Spleen (tissue), 11 donors: ENCODE measurements at regions not wholly inside any gene's neighbourhood (a gene's known extent, or its start where the extent isn't known, plus 50 kb on each side); places are given as distances from the start of the nearest gene placed in this dataset.

Experiments
- DNase-seq: peaks from one replicate; pipeline ENCODE4 v3.0.0-alpha.2; 2020
- H3K27ac ChIP-seq, 8 donors: fragments of 200-600 bp; sonication (generic) in 7 of 8; 1 replicate in 4 of 8; 2 replicates in 4 of 8; pipeline versions ENCODE4 v1.5.0 to v1.8.0; 2016 to 2021; ENCODE audit warnings: inconsistent platforms in 4 of 8, mild to moderate bottlenecking in 4 of 8, moderate library complexity in 1 of 8
- H3K27me3 ChIP-seq, 7 donors: fragments of 200-600 bp; sonication (generic) in 6 of 7; replicated peaks in 1 of 7; 1 replicate in 4 of 7; 2 replicates in 3 of 7; pipeline versions ENCODE4 v1.5.0 to v1.8.0; 2016 to 2021; ENCODE audit warnings: inconsistent platforms in 3 of 7, mild to moderate bottlenecking in 1 of 7
- H3K36me3 ChIP-seq, 6 donors: fragments of 200-600 bp; sonication (generic) in 5 of 6; 1 replicate in 4 of 6; 2 replicates in 2 of 6; pipeline versions ENCODE4 v1.5.0 to v1.8.0; 2016 to 2021; ENCODE audit warnings: inconsistent platforms in 2 of 6
- H3K4me1 ChIP-seq, 6 donors: fragments of 200-600 bp; sonication (generic) in 5 of 6; 1 replicate in 3 of 6; 2 replicates in 3 of 6; pipeline versions ENCODE4 v1.5.0 to v1.8.0; 2016 to 2021; ENCODE audit warnings: inconsistent platforms in 3 of 6
- H3K4me3 ChIP-seq, 8 donors: fragments of 200-600 bp; sonication (generic) in 7 of 8; 1 replicate in 4 of 8; 2 replicates in 4 of 8; pipeline versions ENCODE4 v1.5.0 to v1.8.0; 2016 to 2021; ENCODE audit warnings: inconsistent platforms in 4 of 8, mild to moderate bottlenecking in 4 of 8, moderate library complexity in 2 of 8
- H3K9me3 ChIP-seq, 8 donors: fragments of 200-600 bp; sonication (generic) in 7 of 8; 1 replicate in 4 of 8; 2 replicates in 4 of 8; pipeline versions ENCODE4 v1.5.0 to v1.8.0; 2016 to 2021; ENCODE audit warnings: inconsistent platforms in 4 of 8
- POLR2A ChIP-seq, 3 donors: fragments of 450-650 bp; IDR thresholded peaks; one replicate each; pipeline ENCODE4 v1.5.1; 2017; ENCODE audit warnings: antibody characterized with exemption in 3 of 3, mild to moderate bottlenecking in 1 of 3
- POLR2AphosphoS5 ChIP-seq, 3 donors: sonication (generic); formaldehyde crosslinking; IDR thresholded peaks; one replicate each; pipeline ENCODE4 v1.5.1; 2017; ENCODE audit warnings: antibody characterized with exemption in 3 of 3
- WGBS, 5 donors: extraction: QIAGEN DNeasy Blood & Tissue Kit in 3 of 5; methylation state at CpG; one replicate each; pipeline versions ENCODE4 v1.1.5 to v1.1.7; 2013 to 2018; 5-methylcytosine and 5-hydroxymethylcytosine counted together
- intact Hi-C: fragments of 100-400 bp; cut with DNase I; formaldehyde crosslinking; loops from one replicate; pipeline ENCODE4 v1.15.0; 2023; ENCODE audit warnings: low total_unique reads
- TF ChIP-seq, protein P1 (sequence below), 11 experiments: fragments of 200-600 bp in 7 of 11; fragments of 450-650 bp in 4 of 11; sonication (generic) in 4 of 11; IDR thresholded peaks in 8 of 11; conservative IDR thresholded peaks in 3 of 11; 1 replicate in 7 of 11; 2 replicates in 4 of 11; pipeline versions ENCODE4 v1.4.0 to v1.8.0; 2016 to 2021; ENCODE audit warnings: antibody characterized with exemption in 11 of 11, inconsistent platforms in 4 of 11, mild to moderate bottlenecking in 1 of 11
- donor health status: healthy with polysubstance abuse.
- donor health status: DM: no; HTN: no; CAD: no; lungs with moderate emphysema.
- donor health status: DM: no; HTN: no; CAD: no.
- donor health status: Bipolar disorder and iron deficiency.
- donor health status: healthy.
- donor health status: DM: no; HTN: no; CAD: no.
- donor health status: DM: yes; HTN: yes; CAD: no.

DNA sequence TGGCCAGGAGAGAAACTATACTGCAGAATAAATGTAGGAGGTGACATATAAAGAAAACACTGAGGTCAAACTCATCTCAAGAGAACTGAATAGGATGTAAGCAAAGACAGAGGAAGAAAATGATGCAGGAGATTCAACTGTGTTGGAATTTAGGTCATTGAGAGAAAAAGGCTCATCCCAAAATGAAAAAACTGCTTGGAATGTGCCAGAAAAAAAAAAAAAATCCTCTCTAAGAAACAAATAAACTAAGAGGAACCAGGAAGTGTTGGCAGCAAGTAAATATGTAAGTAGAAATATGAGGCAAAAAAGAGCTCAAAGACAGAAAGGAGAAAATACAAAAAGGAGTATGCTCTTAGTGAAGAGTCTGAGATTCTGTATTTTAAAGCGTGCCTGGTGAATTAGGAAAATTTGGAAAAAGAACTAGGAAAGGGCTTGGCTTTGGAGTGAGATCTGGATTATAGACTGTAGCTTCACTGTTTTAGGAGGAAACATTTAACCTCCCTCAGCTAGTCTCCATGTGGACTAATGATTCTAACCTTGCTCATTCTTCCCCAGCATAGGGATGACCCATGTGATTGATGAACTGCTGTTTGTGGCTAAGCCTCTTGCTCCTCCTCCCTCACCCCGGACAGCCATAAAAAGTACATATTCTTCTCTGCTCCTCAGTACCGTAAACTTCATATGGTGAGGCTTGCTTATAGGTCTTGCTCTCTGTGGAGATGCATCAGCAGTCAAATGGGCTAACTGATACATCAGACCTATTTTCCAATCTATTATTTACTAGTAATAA is 185.6 kb upstream of the POU5F2 start:
- Histone ChIP-seq H3K27ac (no peak overlapping the region), H3K9me3 (no peaks in the 10 kb centered on the region), H3K36me3 (no peaks in the 10 kb centered on the region), H3K4me3 (no peak overlapping the region), H3K4me1 (no peaks in the 10 kb centered on the region), H3K27me3 (no peaks in the 10 kb centered on the region)
- DNase-seq: no peak
- 80 to 91% (median 89%) methylated on average over 3 of the region's 3 CpGs for WGBS, 5 donors
- TF ChIP-seq, protein P1, sequence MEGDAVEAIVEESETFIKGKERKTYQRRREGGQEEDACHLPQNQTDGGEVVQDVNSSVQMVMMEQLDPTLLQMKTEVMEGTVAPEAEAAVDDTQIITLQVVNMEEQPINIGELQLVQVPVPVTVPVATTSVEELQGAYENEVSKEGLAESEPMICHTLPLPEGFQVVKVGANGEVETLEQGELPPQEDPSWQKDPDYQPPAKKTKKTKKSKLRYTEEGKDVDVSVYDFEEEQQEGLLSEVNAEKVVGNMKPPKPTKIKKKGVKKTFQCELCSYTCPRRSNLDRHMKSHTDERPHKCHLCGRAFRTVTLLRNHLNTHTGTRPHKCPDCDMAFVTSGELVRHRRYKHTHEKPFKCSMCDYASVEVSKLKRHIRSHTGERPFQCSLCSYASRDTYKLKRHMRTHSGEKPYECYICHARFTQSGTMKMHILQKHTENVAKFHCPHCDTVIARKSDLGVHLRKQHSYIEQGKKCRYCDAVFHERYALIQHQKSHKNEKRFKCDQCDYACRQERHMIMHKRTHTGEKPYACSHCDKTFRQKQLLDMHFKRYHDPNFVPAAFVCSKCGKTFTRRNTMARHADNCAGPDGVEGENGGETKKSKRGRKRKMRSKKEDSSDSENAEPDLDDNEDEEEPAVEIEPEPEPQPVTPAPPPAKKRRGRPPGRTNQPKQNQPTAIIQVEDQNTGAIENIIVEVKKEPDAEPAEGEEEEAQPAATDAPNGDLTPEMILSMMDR (IDR thresholded peaks at IDR 0.05 in 8 of 11, conservative IDR thresholded peaks at IDR 0.05 in 3 of 11): no peak
- TF ChIP-seq POLR2AphosphoS5 (IDR thresholded peaks at IDR 0.05) (no peak), POLR2A (IDR thresholded peaks at IDR 0.05) (no peak)
- intact Hi-C loops: no loop called here

DNA sequence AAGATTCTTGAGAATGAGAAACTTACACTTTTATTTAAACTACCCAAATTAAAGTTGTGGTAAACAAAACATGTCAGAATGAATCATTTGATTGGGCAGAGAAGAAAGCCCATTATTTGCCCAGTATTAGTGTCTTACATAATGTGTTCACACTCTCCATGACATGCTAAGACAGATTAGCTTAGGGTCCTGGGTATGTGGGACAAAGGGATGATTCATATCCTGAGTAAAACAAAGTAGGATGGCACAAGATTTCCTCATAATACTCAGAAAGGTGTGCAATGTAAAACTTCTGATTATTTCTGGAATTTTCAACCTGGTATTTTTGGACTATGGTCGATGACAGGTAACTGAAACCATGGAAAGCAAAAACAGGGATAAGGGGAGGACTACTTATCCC is 183.9 kb upstream of the POU5F2 start:
- TF ChIP-seq, protein P1 (IDR thresholded peaks at IDR 0.05 in 8 of 11, conservative IDR thresholded peaks at IDR 0.05 in 3 of 11): no peak
- TF ChIP-seq POLR2A (IDR thresholded peaks at IDR 0.05) (no peak), POLR2AphosphoS5 (IDR thresholded peaks at IDR 0.05) (no peak)
- WGBS, 5 donors: 92 to 100% (median 95%) methylated on average over 1 of the region's 1 CpG
- H3K9me3 ChIP-seq: no peaks in the 10 kb centered on the region
- no peaks in the 10 kb centered on the region for H3K4me1 ChIP-seq
- no peaks in the 10 kb centered on the region for H3K27me3 ChIP-seq
- intact Hi-C loops: no loop called here
- no peak overlapping the region for H3K4me3 ChIP-seq
- DNase-seq: no peak
- no peak overlapping the region for H3K27ac ChIP-seq
- no peaks in the 10 kb centered on the region for H3K36me3 ChIP-seq

DNA sequence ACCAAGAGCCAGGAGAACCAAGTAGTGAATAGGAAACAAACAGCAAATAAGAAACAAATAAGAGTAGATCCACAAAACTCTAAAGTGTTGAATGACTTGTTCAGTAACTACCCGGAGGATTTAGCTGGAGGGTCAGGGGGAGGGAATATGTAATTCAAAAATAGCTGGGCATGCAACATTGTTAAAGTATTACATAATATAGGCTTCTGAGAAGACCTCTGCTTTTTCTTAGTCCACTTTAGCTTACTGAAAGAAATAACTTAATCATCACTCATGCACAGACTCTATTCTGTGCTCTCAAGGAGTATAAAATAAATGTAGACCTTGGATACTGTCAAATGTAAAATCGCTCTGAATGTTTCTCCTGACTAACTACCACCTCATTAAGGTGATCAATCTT is 183.2 kb upstream of the POU5F2 start:
- no peaks in the 10 kb centered on the region for H3K27me3 ChIP-seq
- H3K9me3 ChIP-seq: no peaks in the 10 kb centered on the region
- WGBS, 5 donors: 88 to 95% (median 92%) methylated on average over 2 of the region's 2 CpGs
- H3K4me3 ChIP-seq: no peak overlapping the region
- H3K36me3 ChIP-seq: no peaks in the 10 kb centered on the region
- no peak for DNase-seq
- TF ChIP-seq POLR2AphosphoS5 (IDR thresholded peaks at IDR 0.05): no peak
- no peak for TF ChIP-seq POLR2A (IDR thresholded peaks at IDR 0.05)
- TF ChIP-seq, protein P1 (IDR thresholded peaks at IDR 0.05 in 8 of 11, conservative IDR thresholded peaks at IDR 0.05 in 3 of 11): no peak
- intact Hi-C loops: no loop called here
- no peaks in the 10 kb centered on the region for H3K4me1 ChIP-seq
- no peak overlapping the region for H3K27ac ChIP-seq

DNA sequence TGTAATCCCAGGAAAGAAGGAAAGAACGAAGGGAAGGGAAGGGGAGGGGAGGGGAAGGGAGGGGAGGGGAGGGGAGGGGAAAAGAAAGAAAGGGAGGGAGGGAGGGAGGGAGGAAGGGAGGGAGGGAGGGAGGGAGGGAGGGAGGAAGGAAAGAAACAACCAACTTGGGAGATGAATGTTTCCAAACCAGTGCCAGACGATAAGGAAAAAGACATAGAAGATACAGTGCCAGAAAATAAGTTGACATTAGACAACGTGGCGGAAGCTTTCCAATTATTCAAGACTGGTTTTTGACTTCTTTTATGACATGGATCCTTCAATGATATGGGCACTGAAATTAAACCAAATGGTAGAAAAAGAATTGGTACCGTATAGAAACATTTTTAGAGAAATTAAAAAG is 181.2 kb upstream of the POU5F2 start:
- DNase-seq: no peak
- H3K27ac ChIP-seq: no peak overlapping the region
- H3K4me3 ChIP-seq: no peak overlapping the region
- no peaks in the 10 kb centered on the region for H3K4me1 ChIP-seq
- TF ChIP-seq POLR2AphosphoS5 (IDR thresholded peaks at IDR 0.05) (no peak), POLR2A (IDR thresholded peaks at IDR 0.05) (no peak)
- TF ChIP-seq, protein P1 (IDR thresholded peaks at IDR 0.05 in 8 of 11, conservative IDR thresholded peaks at IDR 0.05 in 3 of 11): no peak
- intact Hi-C loops: no loop called here
- 91 to 99% (median 94%) methylated on average over 4 to 5 of the region's 5 CpGs for WGBS, 5 donors
- H3K36me3 ChIP-seq: no peaks in the 10 kb centered on the region
- no peaks in the 10 kb centered on the region for H3K9me3 ChIP-seq
- no peaks in the 10 kb centered on the region for H3K27me3 ChIP-seq
